ENCODE measurements at regions not wholly inside any gene's neighbourhood (a gene's known extent, or its start where the extent isn't known, plus 50 kb on each side); places are given as distances from the start of the nearest gene placed in this dataset.
A peak's percentile ranks its signal among the peaks of the same experiment; 100 is the strongest.

GRCh38 chr6:139600343-139600742 lies 225.9 kb upstream of the CITED2 start:
- Histone ChIP-seq H3K27me3 (ENCODE audit: control insufficient read depth, insufficient read depth, low read length) (no peaks in the 10 kb centered on the region), H3K27ac (ENCODE audit: low read depth, low read length) (no peak overlapping the region), H3K9ac (ENCODE audit: low read length) (no peak overlapping the region), H3K4me3 (ENCODE audit: low read length) (no peak overlapping the region), H3K4me1 (ENCODE audit: control insufficient read depth, insufficient read depth, low read length) (peaks cover 26% of the 10 kb centered on the region), H3K36me3 (ENCODE audit: control insufficient read depth, insufficient read depth, low read length) (no peaks in the 10 kb centered on the region)

GRCh38 chr6:139597771-139598755 lies 223.6 kb upstream of the CITED2 start:
- Histone ChIP-seq H3K27me3 (ENCODE audit: control insufficient read depth, insufficient read depth, low read length) (no peaks in the 10 kb centered on the region), H3K4me3 (ENCODE audit: low read length) (no peak overlapping the region), H3K9ac (ENCODE audit: low read length) (no peak overlapping the region), H3K27ac (ENCODE audit: low read depth, low read length) (peak overlapping the region; percentile 88), H3K4me1 (ENCODE audit: control insufficient read depth, insufficient read depth, low read length) (peaks cover 26% of the 10 kb centered on the region), H3K36me3 (ENCODE audit: control insufficient read depth, insufficient read depth, low read length) (no peaks in the 10 kb centered on the region)

GRCh38 chr6:139597087-139597763 lies 222.8 kb upstream of the CITED2 start:
- Histone ChIP-seq H3K4me3 (ENCODE audit: low read length) (no peak overlapping the region), H3K9ac (ENCODE audit: low read length) (no peak overlapping the region), H3K4me1 (ENCODE audit: control insufficient read depth, insufficient read depth, low read length) (peaks cover 32% of the 10 kb centered on the region), H3K27ac (ENCODE audit: low read depth, low read length) (peak overlapping the region; percentile 88), H3K36me3 (ENCODE audit: control insufficient read depth, insufficient read depth, low read length) (no peaks in the 10 kb centered on the region), H3K27me3 (ENCODE audit: control insufficient read depth, insufficient read depth, low read length) (no peaks in the 10 kb centered on the region)

GRCh38 chr6:139595183-139595582 lies 220.7 kb upstream of the CITED2 start:
- Histone ChIP-seq H3K27ac (ENCODE audit: low read depth, low read length) (peak overlapping the region; percentile 88), H3K4me1 (ENCODE audit: control insufficient read depth, insufficient read depth, low read length) (peaks cover 49% of the 10 kb centered on the region)

GRCh38 chr6:139594333-139594965 lies 220.0 kb upstream of the CITED2 start:
- H3K27me3 ChIP-seq (ENCODE audit: control insufficient read depth, insufficient read depth, low read length): no peaks in the 10 kb centered on the region
- peak overlapping the region; percentile 72 for H3K27ac ChIP-seq (ENCODE audit: low read depth, low read length)
- H3K36me3 ChIP-seq (ENCODE audit: control insufficient read depth, insufficient read depth, low read length): no peaks in the 10 kb centered on the region
- no peak overlapping the region for H3K4me3 ChIP-seq (ENCODE audit: low read length)
- H3K4me1 ChIP-seq (ENCODE audit: control insufficient read depth, insufficient read depth, low read length): peaks cover 54% of the 10 kb centered on the region
- H3K9ac ChIP-seq (ENCODE audit: low read length): no peak overlapping the region

More at GRCh38 chr6:139595183-139595582, 220.7 kb upstream of the CITED2 start:
- no peaks in the 10 kb centered on the region for H3K36me3 ChIP-seq (ENCODE audit: control insufficient read depth, insufficient read depth, low read length)
- no peak overlapping the region for H3K9ac ChIP-seq (ENCODE audit: low read length)
- H3K27me3 ChIP-seq (ENCODE audit: control insufficient read depth, insufficient read depth, low read length): no peaks in the 10 kb centered on the region
- H3K4me3 ChIP-seq (ENCODE audit: low read length): no peak overlapping the region

- Histone ChIP-seq H3K36me3 (ENCODE audit: control insufficient read depth, insufficient read depth, low read length) (no peaks in the 10 kb centered on the region), H3K27ac (ENCODE audit: low read depth, low read length) (peak overlapping the region; percentile 63), H3K4me1 (ENCODE audit: control insufficient read depth, insufficient read depth, low read length) (peaks cover 55% of the 10 kb centered on the region), H3K9ac (ENCODE audit: low read length) (no peak overlapping the region), H3K4me3 (ENCODE audit: low read length) (no peak overlapping the region), H3K27me3 (ENCODE audit: control insufficient read depth, insufficient read depth, low read length) (no peaks in the 10 kb centered on the region)
Measured at GRCh38 chr6:139593081-139593480, 218.6 kb upstream of the CITED2 start.

- H3K4me3 ChIP-seq (ENCODE audit: low read length): no peak overlapping the region
- H3K27me3 ChIP-seq (ENCODE audit: control insufficient read depth, insufficient read depth, low read length): no peaks in the 10 kb centered on the region
- no peaks in the 10 kb centered on the region for H3K36me3 ChIP-seq (ENCODE audit: control insufficient read depth, insufficient read depth, low read length)
- peaks cover 46% of the 10 kb centered on the region for H3K4me1 ChIP-seq (ENCODE audit: control insufficient read depth, insufficient read depth, low read length)
- H3K9ac ChIP-seq (ENCODE audit: low read length): no peak overlapping the region
- peak overlapping the region; percentile 63 for H3K27ac ChIP-seq (ENCODE audit: low read depth, low read length)
Measured at GRCh38 chr6:139592011-139592410, 217.6 kb upstream of the CITED2 start.

GRCh38 chr6:139591075-139591865 lies 216.8 kb upstream of the CITED2 start:
- H3K4me3 ChIP-seq (ENCODE audit: low read length): no peak overlapping the region
- H3K27ac ChIP-seq (ENCODE audit: low read depth, low read length): peak overlapping the region; percentile 63
- no peak overlapping the region for H3K9ac ChIP-seq (ENCODE audit: low read length)
- H3K36me3 ChIP-seq (ENCODE audit: control insufficient read depth, insufficient read depth, low read length): no peaks in the 10 kb centered on the region
- H3K4me1 ChIP-seq (ENCODE audit: control insufficient read depth, insufficient read depth, low read length): peaks cover 39% of the 10 kb centered on the region
- no peaks in the 10 kb centered on the region for H3K27me3 ChIP-seq (ENCODE audit: control insufficient read depth, insufficient read depth, low read length)

GRCh38 chr6:139590206-139590605 lies 215.8 kb upstream of the CITED2 start:
- Histone ChIP-seq H3K4me1 (ENCODE audit: control insufficient read depth, insufficient read depth, low read length) (peaks cover 36% of the 10 kb centered on the region), H3K9ac (ENCODE audit: low read length) (no peak overlapping the region), H3K27me3 (ENCODE audit: control insufficient read depth, insufficient read depth, low read length) (no peaks in the 10 kb centered on the region), H3K36me3 (ENCODE audit: control insufficient read depth, insufficient read depth, low read length) (no peaks in the 10 kb centered on the region), H3K4me3 (ENCODE audit: low read length) (no peak overlapping the region), H3K27ac (ENCODE audit: low read depth, low read length) (peak overlapping the region; percentile 72)

GRCh38 chr6:139588734-139589593 lies 214.5 kb upstream of the CITED2 start:
- Histone ChIP-seq H3K4me1 (ENCODE audit: control insufficient read depth, insufficient read depth, low read length) (peaks cover 36% of the 10 kb centered on the region), H3K36me3 (ENCODE audit: control insufficient read depth, insufficient read depth, low read length) (no peaks in the 10 kb centered on the region), H3K27ac (ENCODE audit: low read depth, low read length) (peak overlapping the region; percentile 72), H3K9ac (ENCODE audit: low read length) (no peak overlapping the region), H3K27me3 (ENCODE audit: control insufficient read depth, insufficient read depth, low read length) (no peaks in the 10 kb centered on the region), H3K4me3 (ENCODE audit: low read length) (no peak overlapping the region)

GRCh38 chr6:139588076-139588639 lies 213.7 kb upstream of the CITED2 start:
- H3K27ac ChIP-seq (ENCODE audit: low read depth, low read length): peak overlapping the region; percentile 48
- no peak overlapping the region for H3K4me3 ChIP-seq (ENCODE audit: low read length)
- no peaks in the 10 kb centered on the region for H3K27me3 ChIP-seq (ENCODE audit: control insufficient read depth, insufficient read depth, low read length)
- H3K4me1 ChIP-seq (ENCODE audit: control insufficient read depth, insufficient read depth, low read length): peaks cover 36% of the 10 kb centered on the region
- no peaks in the 10 kb centered on the region for H3K36me3 ChIP-seq (ENCODE audit: control insufficient read depth, insufficient read depth, low read length)
- no peak overlapping the region for H3K9ac ChIP-seq (ENCODE audit: low read length)

All from rectal smooth muscle tissue (tissue), 1 donor.